ENCODE measurements at regions not wholly inside any gene's neighbourhood (a gene's known extent, or its start where the extent isn't known, plus 50 kb on each side); places are given as distances from the start of the nearest gene placed in this dataset.

- H3K4me2 ChIP-seq (ENCODE audit: low read length): no peak overlapping the region
- H3K4me1 ChIP-seq (ENCODE audit: control insufficient read depth in 1 of 2, insufficient read depth in 2 of 2, low read length in 2 of 2): no peaks in the 10 kb centered on the region
- H3K27ac ChIP-seq (ENCODE audit: low read depth, low read length): no peak overlapping the region
- H2AFZ ChIP-seq (ENCODE audit: insufficient read depth, low read length, poor library complexity): no peak overlapping the region
- H3K36me3 ChIP-seq (ENCODE audit: control insufficient read depth in 1 of 2, insufficient read depth in 2 of 2, low read length in 2 of 2): no peaks in the 10 kb centered on the region
- no peak overlapping the region for H3K23ac ChIP-seq (ENCODE audit: low read length)
- no peak overlapping the region for H3K4me3 ChIP-seq (ENCODE audit: low read depth, low read length)
- no peaks in the 10 kb centered on the region for H3K27me3 ChIP-seq (ENCODE audit: insufficient read depth, low read length)
- no peak overlapping the region for H4K91ac ChIP-seq (ENCODE audit: low read depth, low read length)
- DNase-seq: no peak
- H3K4ac ChIP-seq (ENCODE audit: low read depth, low read length): no peak overlapping the region
- H3K14ac ChIP-seq (ENCODE audit: low read length): no peak overlapping the region
- H3K79me1 ChIP-seq (ENCODE audit: low read length): no peaks in the 10 kb centered on the region
- H4K12ac ChIP-seq (ENCODE audit: low read depth, low read length): no peak overlapping the region
- H2AK5ac ChIP-seq (ENCODE audit: low read length): no peak overlapping the region
- H2BK12ac ChIP-seq (ENCODE audit: low read length): no peak overlapping the region
- no peak overlapping the region for H4K8ac ChIP-seq (ENCODE audit: low read depth, low read length)
- no peaks in the 10 kb centered on the region for H3K9me3 ChIP-seq (ENCODE audit: insufficient read depth, low read depth, low read length)
- H3K9ac ChIP-seq (ENCODE audit: low read length): no peak overlapping the region
- H3K18ac ChIP-seq (ENCODE audit: low read length): no peak overlapping the region
- no peak overlapping the region for H2BK5ac ChIP-seq (ENCODE audit: low read depth, low read length, poor library complexity)
- no peak overlapping the region for H2BK120ac ChIP-seq (ENCODE audit: insufficient read depth, low read length, poor library complexity)
- no peaks in the 10 kb centered on the region for H3K79me2 ChIP-seq (ENCODE audit: control insufficient read depth, insufficient read depth, low read length, poor library complexity)
- no CpG with 5 or more reads among the region's 1 CpG for WGBS (ENCODE audit: extremely low coverage, insufficient coverage, insufficient read length)
Measured at GRCh38 chr17:69796078-69796477, 278.9 kb upstream of the KCNJ16 start.

- no peak overlapping the region for H3K4me2 ChIP-seq (ENCODE audit: low read length)
- H4K8ac ChIP-seq (ENCODE audit: low read depth, low read length): no peak overlapping the region
- H2BK120ac ChIP-seq (ENCODE audit: insufficient read depth, low read length, poor library complexity): no peak overlapping the region
- H2AFZ ChIP-seq (ENCODE audit: insufficient read depth, low read length, poor library complexity): no peak overlapping the region
- no peak overlapping the region for H4K91ac ChIP-seq (ENCODE audit: low read depth, low read length)
- no peak overlapping the region for H3K23ac ChIP-seq (ENCODE audit: low read length)
- no peak overlapping the region for H2BK12ac ChIP-seq (ENCODE audit: low read length)
- no peaks in the 10 kb centered on the region for H3K27me3 ChIP-seq (ENCODE audit: insufficient read depth, low read length)
- no peaks in the 10 kb centered on the region for H3K4me1 ChIP-seq (ENCODE audit: control insufficient read depth in 1 of 2, insufficient read depth in 2 of 2, low read length in 2 of 2)
- H3K9ac ChIP-seq (ENCODE audit: low read length): no peak overlapping the region
- no peak overlapping the region for H3K18ac ChIP-seq (ENCODE audit: low read length)
- H3K4ac ChIP-seq (ENCODE audit: low read depth, low read length): no peak overlapping the region
- H3K27ac ChIP-seq (ENCODE audit: low read depth, low read length): no peak overlapping the region
- no peaks in the 10 kb centered on the region for H3K9me3 ChIP-seq (ENCODE audit: insufficient read depth, low read depth, low read length)
- H3K4me3 ChIP-seq (ENCODE audit: low read depth, low read length): no peak overlapping the region
- no peak for DNase-seq
- H3K36me3 ChIP-seq (ENCODE audit: control insufficient read depth in 1 of 2, insufficient read depth in 2 of 2, low read length in 2 of 2): no peaks in the 10 kb centered on the region
- H2BK5ac ChIP-seq (ENCODE audit: low read depth, low read length, poor library complexity): no peak overlapping the region
- no peaks in the 10 kb centered on the region for H3K79me1 ChIP-seq (ENCODE audit: low read length)
- no peak overlapping the region for H3K14ac ChIP-seq (ENCODE audit: low read length)
- H2AK5ac ChIP-seq (ENCODE audit: low read length): no peak overlapping the region
- WGBS (ENCODE audit: extremely low coverage, insufficient coverage, insufficient read length): no CpG with 5 or more reads among the region's 3 CpGs
- H4K12ac ChIP-seq (ENCODE audit: low read depth, low read length): no peak overlapping the region
- H3K79me2 ChIP-seq (ENCODE audit: control insufficient read depth, insufficient read depth, low read length, poor library complexity): no peaks in the 10 kb centered on the region
Measured at GRCh38 chr17:69800870-69801269, 274.2 kb upstream of the KCNJ16 start.

- Histone ChIP-seq H3K4ac (ENCODE audit: low read depth, low read length) (no peak overlapping the region), H2BK5ac (ENCODE audit: low read depth, low read length, poor library complexity) (no peak overlapping the region), H3K4me1 (ENCODE audit: control insufficient read depth in 1 of 2, insufficient read depth in 2 of 2, low read length in 2 of 2) (no peaks in the 10 kb centered on the region), H3K4me3 (ENCODE audit: low read depth, low read length) (no peak overlapping the region), H3K4me2 (ENCODE audit: low read length) (no peak overlapping the region), H2BK12ac (ENCODE audit: low read length) (no peak overlapping the region), H2BK120ac (ENCODE audit: insufficient read depth, low read length, poor library complexity) (no peak overlapping the region), H2AK5ac (ENCODE audit: low read length) (no peak overlapping the region), H3K27ac (ENCODE audit: low read depth, low read length) (no peak overlapping the region), H2AFZ (ENCODE audit: insufficient read depth, low read length, poor library complexity) (no peak overlapping the region), H3K36me3 (ENCODE audit: control insufficient read depth in 1 of 2, insufficient read depth in 2 of 2, low read length in 2 of 2) (no peaks in the 10 kb centered on the region), H4K8ac (ENCODE audit: low read depth, low read length) (no peak overlapping the region), H3K23ac (ENCODE audit: low read length) (no peak overlapping the region), H3K9ac (ENCODE audit: low read length) (no peak overlapping the region), H4K12ac (ENCODE audit: low read depth, low read length) (no peak overlapping the region), H3K79me2 (ENCODE audit: control insufficient read depth, insufficient read depth, low read length, poor library complexity) (no peaks in the 10 kb centered on the region), H3K18ac (ENCODE audit: low read length) (no peak overlapping the region), H3K14ac (ENCODE audit: low read length) (no peak overlapping the region), H3K79me1 (ENCODE audit: low read length) (no peaks in the 10 kb centered on the region), H3K27me3 (ENCODE audit: insufficient read depth, low read length) (no peaks in the 10 kb centered on the region), H3K9me3 (ENCODE audit: insufficient read depth, low read depth, low read length) (no peaks in the 10 kb centered on the region), H4K91ac (ENCODE audit: low read depth, low read length) (no peak overlapping the region)
- no CpG with 5 or more reads among the region's 3 CpGs for WGBS (ENCODE audit: extremely low coverage, insufficient coverage, insufficient read length)
- no peak for DNase-seq
Measured at GRCh38 chr17:69801368-69801767, 273.7 kb upstream of the KCNJ16 start.

GRCh38 chr17:69802045-69802740 lies 272.8 kb upstream of the KCNJ16 start:
- Histone ChIP-seq H2AFZ (ENCODE audit: insufficient read depth, low read length, poor library complexity) (no peak overlapping the region), H3K36me3 (ENCODE audit: control insufficient read depth in 1 of 2, insufficient read depth in 2 of 2, low read length in 2 of 2) (no peaks in the 10 kb centered on the region), H3K79me1 (ENCODE audit: low read length) (no peaks in the 10 kb centered on the region), H4K91ac (ENCODE audit: low read depth, low read length) (no peak overlapping the region), H2BK12ac (ENCODE audit: low read length) (no peak overlapping the region), H3K4me1 (ENCODE audit: control insufficient read depth in 1 of 2, insufficient read depth in 2 of 2, low read length in 2 of 2) (no peaks in the 10 kb centered on the region), H3K4me3 (ENCODE audit: low read depth, low read length) (no peak overlapping the region), H3K79me2 (ENCODE audit: control insufficient read depth, insufficient read depth, low read length, poor library complexity) (no peaks in the 10 kb centered on the region), H4K12ac (ENCODE audit: low read depth, low read length) (no peak overlapping the region), H3K27ac (ENCODE audit: low read depth, low read length) (no peak overlapping the region), H2AK5ac (ENCODE audit: low read length) (no peak overlapping the region), H3K9me3 (ENCODE audit: insufficient read depth, low read depth, low read length) (no peaks in the 10 kb centered on the region), H3K27me3 (ENCODE audit: insufficient read depth, low read length) (no peaks in the 10 kb centered on the region), H3K18ac (ENCODE audit: low read length) (no peak overlapping the region), H2BK120ac (ENCODE audit: insufficient read depth, low read length, poor library complexity) (no peak overlapping the region), H2BK5ac (ENCODE audit: low read depth, low read length, poor library complexity) (no peak overlapping the region), H3K14ac (ENCODE audit: low read length) (no peak overlapping the region), H3K4ac (ENCODE audit: low read depth, low read length) (no peak overlapping the region), H4K8ac (ENCODE audit: low read depth, low read length) (no peak overlapping the region), H3K9ac (ENCODE audit: low read length) (no peak overlapping the region), H3K4me2 (ENCODE audit: low read length) (no peak overlapping the region), H3K23ac (ENCODE audit: low read length) (no peak overlapping the region)
- no CpG with 5 or more reads among the region's 5 CpGs for WGBS (ENCODE audit: extremely low coverage, insufficient coverage, insufficient read length)
- no peak for DNase-seq
